ENCODE measurements at regions not wholly inside any gene's neighbourhood (a gene's known extent, or its start where the extent isn't known, plus 50 kb on each side); places are given as distances from the start of the nearest gene placed in this dataset.

- H3K27me3 Mint-ChIP-seq (ENCODE audit: low read depth), result peaks cover 1% of the 10 kb centered on the region
- H3K27ac Mint-ChIP-seq, result no peak overlapping the region
- no peaks in the 10 kb centered on the region for H3K36me3 Mint-ChIP-seq (ENCODE audit: low read depth)
- no peak overlapping the region for H3K4me3 Mint-ChIP-seq (ENCODE audit: low read depth)
- no peak for DNase-seq (ENCODE audit: low spot score)
- intact Hi-C loops (cut with micrococcal nuclease), result no loop called here
- H3K4me1 Mint-ChIP-seq (ENCODE audit: low read depth), result no peaks in the 10 kb centered on the region
- H3K9me3 Mint-ChIP-seq, result no peaks in the 10 kb centered on the region
These were observed 241.0 kb downstream of the EMP1 start for GRCh38 chr12:13437541-13437940.

- Mint-ChIP-seq H3K9me3 (no peaks in the 10 kb centered on the region), H3K27ac (no peak overlapping the region), H3K4me3 (ENCODE audit: low read depth) (no peak overlapping the region), H3K36me3 (ENCODE audit: low read depth) (no peaks in the 10 kb centered on the region), H3K4me1 (ENCODE audit: low read depth) (no peaks in the 10 kb centered on the region), H3K27me3 (ENCODE audit: low read depth) (peaks cover 1% of the 10 kb centered on the region)
- intact Hi-C loops (cut with micrococcal nuclease), result no loop called here
- DNase-seq (ENCODE audit: low spot score), result no peak
These were observed 240.3 kb downstream of the EMP1 start for GRCh38 chr12:13436696-13437391.

GRCh38 chr12:13436182-13436581, 239.7 kb downstream of the EMP1 start:
- intact Hi-C loops (cut with micrococcal nuclease), result no loop called here
- Mint-ChIP-seq H3K36me3 (ENCODE audit: low read depth) (no peaks in the 10 kb centered on the region), H3K27me3 (ENCODE audit: low read depth) (peaks cover 1% of the 10 kb centered on the region), H3K9me3 (no peaks in the 10 kb centered on the region), H3K4me3 (ENCODE audit: low read depth) (no peak overlapping the region), H3K4me1 (ENCODE audit: low read depth) (no peaks in the 10 kb centered on the region), H3K27ac (no peak overlapping the region)
- no peak for DNase-seq (ENCODE audit: low spot score)

GRCh38 chr12:13435235-13435933, 238.9 kb downstream of the EMP1 start:
- H3K36me3 Mint-ChIP-seq (ENCODE audit: low read depth), result no peaks in the 10 kb centered on the region
- no peak overlapping the region for H3K27ac Mint-ChIP-seq
- peaks cover 1% of the 10 kb centered on the region for H3K27me3 Mint-ChIP-seq (ENCODE audit: low read depth)
- no peaks in the 10 kb centered on the region for H3K4me1 Mint-ChIP-seq (ENCODE audit: low read depth)
- no peak for DNase-seq (ENCODE audit: low spot score)
- no peaks in the 10 kb centered on the region for H3K9me3 Mint-ChIP-seq
- no peak overlapping the region for H3K4me3 Mint-ChIP-seq (ENCODE audit: low read depth)
- intact Hi-C loops (cut with micrococcal nuclease), result no loop called here

GRCh38 chr12:13433768-13434167, 237.2 kb downstream of the EMP1 start:
- H3K36me3 Mint-ChIP-seq (ENCODE audit: low read depth), result no peaks in the 10 kb centered on the region
- intact Hi-C loops (cut with micrococcal nuclease), result no loop called here
- H3K27me3 Mint-ChIP-seq (ENCODE audit: low read depth), result peaks cover 1% of the 10 kb centered on the region
- H3K9me3 Mint-ChIP-seq, result no peaks in the 10 kb centered on the region
- H3K4me3 Mint-ChIP-seq (ENCODE audit: low read depth), result no peak overlapping the region
- H3K4me1 Mint-ChIP-seq (ENCODE audit: low read depth), result no peaks in the 10 kb centered on the region
- DNase-seq (ENCODE audit: low spot score), result no peak
- H3K27ac Mint-ChIP-seq, result no peak overlapping the region

DNA sequence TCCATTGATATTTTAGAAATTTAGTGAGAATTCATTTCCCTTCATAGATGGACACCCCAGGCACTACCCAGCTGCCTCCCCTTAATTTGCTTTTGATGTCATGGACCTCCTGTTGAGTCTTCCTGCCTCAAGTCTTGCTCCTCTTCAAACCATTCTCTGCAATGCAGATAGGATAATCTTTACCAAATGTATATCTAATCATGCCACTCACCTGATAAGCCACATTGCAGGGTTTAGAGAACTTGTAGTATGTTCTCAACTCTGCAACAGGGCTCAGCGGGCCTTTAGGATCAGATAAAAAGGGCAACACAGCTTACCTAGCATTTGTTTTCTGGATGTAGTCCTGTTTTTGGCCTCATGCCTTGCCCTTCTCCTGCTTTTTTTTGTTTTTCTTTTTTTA, 234.5 kb downstream of the EMP1 start:
- intact Hi-C loops (cut with micrococcal nuclease), result no loop called here
- no peak for DNase-seq (ENCODE audit: low spot score)
- H3K4me3 Mint-ChIP-seq (ENCODE audit: low read depth), result no peak overlapping the region
- H3K4me1 Mint-ChIP-seq (ENCODE audit: low read depth), result no peaks in the 10 kb centered on the region
- peaks cover 1% of the 10 kb centered on the region for H3K27me3 Mint-ChIP-seq (ENCODE audit: low read depth)
- H3K27ac Mint-ChIP-seq, result no peak overlapping the region
- H3K36me3 Mint-ChIP-seq (ENCODE audit: low read depth), result no peaks in the 10 kb centered on the region
- H3K9me3 Mint-ChIP-seq, result no peaks in the 10 kb centered on the region

- Mint-ChIP-seq H3K27ac (no peak overlapping the region), H3K9me3 (no peaks in the 10 kb centered on the region), H3K4me3 (ENCODE audit: low read depth) (no peak overlapping the region), H3K36me3 (ENCODE audit: low read depth) (no peaks in the 10 kb centered on the region), H3K4me1 (ENCODE audit: low read depth) (no peaks in the 10 kb centered on the region), H3K27me3 (ENCODE audit: low read depth) (no peaks in the 10 kb centered on the region)
- DNase-seq (ENCODE audit: low spot score), result no peak
- intact Hi-C loops (cut with micrococcal nuclease), result no loop called here
These were observed 232.2 kb downstream of the EMP1 start for GRCh38 chr12:13428538-13429265.

- DNase-seq (ENCODE audit: low spot score), result no peak
These were observed 229.2 kb downstream of the EMP1 start for GRCh38 chr12:13425766-13426165.

GRCh38 chr12:13422291-13422690, 225.8 kb downstream of the EMP1 start:
- no peaks in the 10 kb centered on the region for H3K9me3 Mint-ChIP-seq
- no peaks in the 10 kb centered on the region for H3K27me3 Mint-ChIP-seq (ENCODE audit: low read depth)
- intact Hi-C loops (cut with micrococcal nuclease), result no loop called here
- no peak overlapping the region for H3K4me3 Mint-ChIP-seq (ENCODE audit: low read depth)
- no peaks in the 10 kb centered on the region for H3K36me3 Mint-ChIP-seq (ENCODE audit: low read depth)
- DNase-seq (ENCODE audit: low spot score), result no peak
- H3K27ac Mint-ChIP-seq, result no peak overlapping the region
- H3K4me1 Mint-ChIP-seq (ENCODE audit: low read depth), result no peaks in the 10 kb centered on the region

More at GRCh38 chr12:13425766-13426165, 229.2 kb downstream of the EMP1 start:
- H3K27ac Mint-ChIP-seq, result no peak overlapping the region
- no peaks in the 10 kb centered on the region for H3K9me3 Mint-ChIP-seq
- H3K4me3 Mint-ChIP-seq (ENCODE audit: low read depth), result no peak overlapping the region
- no peaks in the 10 kb centered on the region for H3K36me3 Mint-ChIP-seq (ENCODE audit: low read depth)
- H3K4me1 Mint-ChIP-seq (ENCODE audit: low read depth), result no peaks in the 10 kb centered on the region
- intact Hi-C loops (cut with micrococcal nuclease), result no loop called here
- no peaks in the 10 kb centered on the region for H3K27me3 Mint-ChIP-seq (ENCODE audit: low read depth)

DNA sequence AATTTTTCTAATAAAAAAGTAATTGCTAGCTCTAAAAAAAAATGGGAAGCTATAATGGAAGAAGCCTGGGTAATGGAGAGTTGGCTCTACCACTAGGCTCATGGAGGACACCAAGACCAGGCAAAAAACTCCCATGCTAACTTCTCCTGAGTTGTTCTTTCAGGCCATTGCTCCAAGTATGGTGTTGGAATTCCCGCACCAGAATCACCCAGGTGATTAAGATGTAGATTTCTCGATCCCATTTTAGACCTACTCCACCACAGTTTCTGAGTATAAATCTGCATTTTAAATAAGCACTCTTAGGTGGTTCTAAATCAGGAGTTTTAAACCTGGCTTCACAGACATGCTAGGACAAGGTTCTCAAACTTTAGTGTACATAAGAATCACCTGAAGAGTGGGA, 221.0 kb downstream of the EMP1 start:
- Mint-ChIP-seq H3K36me3 (ENCODE audit: low read depth) (no peaks in the 10 kb centered on the region), H3K4me3 (ENCODE audit: low read depth) (no peak overlapping the region), H3K27ac (no peak overlapping the region), H3K4me1 (ENCODE audit: low read depth) (no peaks in the 10 kb centered on the region), H3K9me3 (no peaks in the 10 kb centered on the region), H3K27me3 (ENCODE audit: low read depth) (peaks cover 2% of the 10 kb centered on the region)
- intact Hi-C loops (cut with micrococcal nuclease), result no loop called here
- DNase-seq (ENCODE audit: low spot score), result no peak

- DNase-seq (ENCODE audit: low spot score), result no peak
- no peaks in the 10 kb centered on the region for H3K4me1 Mint-ChIP-seq (ENCODE audit: low read depth)
- no peak overlapping the region for H3K4me3 Mint-ChIP-seq (ENCODE audit: low read depth)
- peaks cover 13% of the 10 kb centered on the region for H3K9me3 Mint-ChIP-seq
- intact Hi-C loops (cut with micrococcal nuclease), result no loop called here
- H3K27ac Mint-ChIP-seq, result no peak overlapping the region
- no peaks in the 10 kb centered on the region for H3K36me3 Mint-ChIP-seq (ENCODE audit: low read depth)
- H3K27me3 Mint-ChIP-seq (ENCODE audit: low read depth), result peaks cover 2% of the 10 kb centered on the region
These were observed 214.8 kb downstream of the EMP1 start for GRCh38 chr12:13411287-13411686.

DNA sequence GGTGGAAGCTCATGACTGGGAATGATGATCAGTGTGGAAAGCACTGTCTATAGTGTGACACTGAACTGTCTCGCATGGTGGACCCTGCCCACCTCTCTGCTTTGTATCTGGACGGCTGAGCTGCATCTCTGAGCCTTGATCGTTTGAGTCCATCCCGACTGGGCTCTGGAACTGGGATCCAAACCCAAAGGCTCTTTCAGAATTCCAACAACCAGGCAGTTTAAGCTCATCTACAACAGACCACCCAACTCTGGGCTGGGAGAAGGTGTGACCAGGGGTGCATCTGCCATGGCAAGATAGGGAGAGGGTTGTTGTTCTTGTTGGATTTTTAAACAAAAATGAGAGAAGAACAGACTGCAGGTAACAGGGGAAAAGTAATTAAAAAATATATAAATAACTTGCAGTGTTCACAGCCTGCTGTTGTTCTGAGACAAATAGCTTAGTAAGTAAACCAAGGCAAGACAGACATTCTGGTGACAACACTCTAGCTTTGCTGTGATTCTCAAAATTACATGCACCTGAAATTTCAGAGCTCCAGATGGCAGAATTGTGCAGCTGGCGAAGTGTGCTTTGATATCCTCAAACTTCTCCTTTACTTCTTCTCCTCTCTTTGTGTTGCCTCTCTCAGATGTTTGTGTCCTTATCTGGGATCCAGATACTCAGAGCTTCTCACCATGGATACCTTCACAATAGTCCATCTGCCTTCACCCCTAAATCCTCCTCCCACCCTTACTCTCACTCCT, 209.6 kb downstream of the EMP1 start:
- Mint-ChIP-seq H3K27ac (no peak overlapping the region), H3K27me3 (ENCODE audit: low read depth) (no peaks in the 10 kb centered on the region), H3K9me3 (peaks cover 6% of the 10 kb centered on the region), H3K4me1 (ENCODE audit: low read depth) (no peaks in the 10 kb centered on the region), H3K36me3 (ENCODE audit: low read depth) (no peaks in the 10 kb centered on the region), H3K4me3 (ENCODE audit: low read depth) (no peak overlapping the region)
- no peak for DNase-seq (ENCODE audit: low spot score)
- intact Hi-C loops (cut with micrococcal nuclease), result no loop called here

All from activated T-helper 2 cell treated with anti-CD3 and anti-CD28 coated beads, Interferon-gamma antibody, Interleukin-2, Interleukin-4, amounts not matched to agents 10 μg/mL and 5 μg/mL and 100 μg/mL, durations not matched to agents 14 hours and 24 hours and 36 hours (primary cell).